H1 (cell line): ENCODE measurements at regions not wholly inside any gene's neighbourhood (a gene's known extent, or its start where the extent isn't known, plus 50 kb on each side); places are given as distances from the start of the nearest gene placed in this dataset.

Source experiments
- CTCF ChIA-PET: fragments of 300-600 bp; sonication (Branson Sonifier 250); formaldehyde crosslinking; loops from one replicate; lab custom pipeline; 2021; ENCODE audit not compliant: partially characterized antibody; lab: Charles Lee
- POLR2A ChIA-PET: fragments of 300-600 bp; sonication (Branson Sonifier 250); formaldehyde crosslinking; loops from one replicate; lab custom pipeline; 2021; ENCODE audit warnings: inconsistent platforms; ENCODE audit not compliant: partially characterized antibody; lab: Charles Lee
- DNase-seq, 2 experiments: peaks; one replicate each; pipeline versions ENCODE4 v3.0.0 to v3.0.0-alpha.2; 2010 to 2022; ENCODE audit warnings: low spot score in 2 of 2, low read depth in 1 of 2, mixed read lengths in 1 of 2
- FAIRE-seq: peaks from 2 replicates; lab custom pipeline; 2011; peaks lifted over from hg19 to GRCh38; lab: Jason Lieb, UNC
- H2AFZ ChIP-seq: 2 replicates; pipeline ENCODE4 v1.8.1; 2012; ENCODE audit warnings: low read length, inconsistent platforms
- H2AK5ac ChIP-seq: 2 replicates; pipeline ENCODE4 v1.6.1; 2013; ENCODE audit warnings: low read depth, low read length
- H2BK120ac ChIP-seq: replicated peaks from 2 replicates; pipeline ENCODE3; 2013; ENCODE audit warnings: low read depth, low read length, inconsistent platforms
- H2BK12ac ChIP-seq: 2 replicates; pipeline ENCODE4 v1.6.1; 2013; ENCODE audit warnings: low read depth, low read length
- H2BK15ac ChIP-seq: 2 replicates; pipeline ENCODE4 v1.6.1; 2013; ENCODE audit warnings: low read length
- H2BK20ac ChIP-seq: 2 replicates; pipeline ENCODE4 v1.6.1; 2013; ENCODE audit warnings: low read length
- H2BK5ac ChIP-seq: 2 replicates; pipeline ENCODE4 v1.6.1; 2013; ENCODE audit warnings: low read depth, low read length
- H3K14ac ChIP-seq: 2 replicates; pipeline ENCODE4 v1.6.1; 2013; ENCODE audit warnings: inconsistent platforms; ENCODE audit not compliant: insufficient read length
- H3K18ac ChIP-seq: 2 replicates; pipeline ENCODE4 v1.6.1; 2013; ENCODE audit warnings: low read length; ENCODE audit errors: extremely low read depth
- H3K23ac ChIP-seq: 2 replicates; pipeline ENCODE4 v1.6.1; 2013; ENCODE audit warnings: inconsistent platforms; ENCODE audit not compliant: insufficient read length
- H3K23me2 ChIP-seq: 2 replicates; pipeline ENCODE4 v1.6.1; 2013; ENCODE audit warnings: low read depth, low read length
- H3K27ac ChIP-seq: 2 replicates; pipeline ENCODE4 v1.6.1; 2011; ENCODE audit warnings: low read depth, low read length, inconsistent platforms
- H3K27me3 ChIP-seq, 4 experiments: replicated peaks in 1 of 4; 1 replicate in 1 of 4; 2 replicates in 3 of 4; pipeline versions ENCODE4 v1.6.1 to v1.8.1; 2011 to 2013; ENCODE audit warnings: low read length in 3 of 4, mild to moderate bottlenecking in 3 of 4, inconsistent platforms in 2 of 4, mixed read lengths in 2 of 4, moderate library complexity in 1 of 4; ENCODE audit not compliant: control insufficient read depth in 3 of 4, insufficient read depth in 3 of 4; ENCODE audit errors: extremely low read depth in 1 of 4
- H3K36me3 ChIP-seq, 4 experiments: 2 replicates each; pipeline versions ENCODE4 v1.6.1 to v1.8.1; 2011 to 2013; ENCODE audit warnings: mild to moderate bottlenecking in 4 of 4, low read length in 3 of 4, moderate library complexity in 2 of 4, control low read depth in 1 of 4, inconsistent platforms in 1 of 4; ENCODE audit not compliant: insufficient read depth in 4 of 4, control insufficient read depth in 2 of 4
- H3K4ac ChIP-seq: replicated peaks from 2 replicates; pipeline ENCODE3; 2013; ENCODE audit warnings: low read length, low read depth, mixed read lengths, inconsistent platforms; ENCODE audit not compliant: insufficient read length
- H3K4me1 ChIP-seq, 4 experiments: replicated peaks in 1 of 4; 1 replicate in 1 of 4; 2 replicates in 3 of 4; pipeline versions ENCODE4 v1.6.1 to v1.8.1; 2011 to 2013; ENCODE audit warnings: low read length in 3 of 4, inconsistent platforms in 2 of 4, mixed read lengths in 1 of 4; ENCODE audit not compliant: insufficient read depth in 4 of 4, control insufficient read depth in 3 of 4
- H3K4me2 ChIP-seq, 2 experiments: 2 replicates each; pipeline versions ENCODE4 v1.6.1 to v1.8.1; 2011 to 2013; ENCODE audit warnings: low read depth in 2 of 2, low read length in 2 of 2, control low read depth in 1 of 2, inconsistent platforms in 1 of 2, mild to moderate bottlenecking in 1 of 2; ENCODE audit not compliant: insufficient read depth in 1 of 2
- H3K4me3 ChIP-seq, 4 experiments: fragments of 200-600, 300-600 bp in 1 of 4; sonication (generic), shearing (Covaris generic), sonication (Bioruptor Twin) in 1 of 4; 2 replicates each; pipeline versions ENCODE4 v1.5.1 to v1.8.1; 2011 to 2016; ENCODE audit warnings: low read length in 4 of 4, low read depth in 3 of 4, control low read depth in 2 of 4, inconsistent platforms in 2 of 4, mild to moderate bottlenecking in 2 of 4, mixed read lengths in 1 of 4, moderate library complexity in 1 of 4; ENCODE audit not compliant: insufficient read depth in 2 of 4; ENCODE audit errors: extremely low read depth in 1 of 4
- H3K56ac ChIP-seq: replicated peaks from 2 replicates; pipeline ENCODE3; 2013; ENCODE audit warnings: low read depth, mild to moderate bottlenecking, mixed read lengths, low read length, inconsistent platforms; ENCODE audit not compliant: insufficient read length
- H3K79me1 ChIP-seq: 2 replicates; pipeline ENCODE4 v1.6.1; 2013; ENCODE audit warnings: low read depth, low read length, control low read depth
- H3K79me2 ChIP-seq, 2 experiments: 2 replicates each; pipeline versions ENCODE4 v1.6.1 to v1.8.1; 2012 to 2013; ENCODE audit warnings: low read length in 2 of 2, mild to moderate bottlenecking in 2 of 2, inconsistent platforms in 1 of 2; ENCODE audit not compliant: insufficient read depth in 2 of 2, control insufficient read depth in 1 of 2
- H3K9ac ChIP-seq, 4 experiments: replicated peaks in 1 of 4; 1 replicate in 1 of 4; 2 replicates in 3 of 4; pipeline versions ENCODE4 v1.6.1 to v1.8.1; 2011 to 2013; ENCODE audit warnings: low read depth in 3 of 4, low read length in 3 of 4, control low read depth in 2 of 4, mild to moderate bottlenecking in 2 of 4, moderate library complexity in 2 of 4, inconsistent platforms in 1 of 4; ENCODE audit errors: extremely low read depth in 1 of 4
- H3K9me3 ChIP-seq, 2 experiments: 2 replicates each; pipeline versions ENCODE4 v1.6.1 to v1.8.1; 2012 to 2013; ENCODE audit warnings: mild to moderate bottlenecking in 2 of 2, moderate library complexity in 2 of 2, control low read depth in 1 of 2, inconsistent platforms in 1 of 2, low read depth in 1 of 2, low read length in 1 of 2, mixed read lengths in 1 of 2; ENCODE audit not compliant: insufficient read depth in 2 of 2
- H4K20me1 ChIP-seq, 2 experiments: replicated peaks in 1 of 2; 2 replicates each; pipeline versions ENCODE3 to v1.8.1; 2011 to 2013; ENCODE audit warnings: inconsistent platforms in 2 of 2, low read length in 2 of 2, mild to moderate bottlenecking in 1 of 2; ENCODE audit not compliant: insufficient read depth in 2 of 2, control insufficient read depth in 1 of 2
- H4K5ac ChIP-seq: 2 replicates; pipeline ENCODE4 v1.6.1; 2013; ENCODE audit warnings: low read length, low read depth, mixed read lengths, inconsistent platforms; ENCODE audit not compliant: insufficient read length
- H4K8ac ChIP-seq: 2 replicates; pipeline ENCODE4 v1.8.0; 2013; ENCODE audit warnings: mild to moderate bottlenecking, moderate library complexity, low read length, inconsistent platforms; ENCODE audit not compliant: insufficient read depth; ENCODE audit errors: extremely low read depth
- H4K91ac ChIP-seq: replicated peaks from 2 replicates; pipeline ENCODE3; 2013; ENCODE audit warnings: low read length, mixed read lengths, inconsistent platforms; ENCODE audit not compliant: insufficient read length
- CHD2 ChIP-seq: IDR thresholded peaks from 2 replicates; pipeline ENCODE4 v1.6.1; 2012; ENCODE audit warnings: low read length, improper control_type of control experiment
- WGBS, 2 experiments: shearing (Covaris generic) in 1 of 2; methylation state at CpG; one replicate each; pipeline versions ENCODE4 v1.1.6 to v1.1.7; 2013 to 2015; ENCODE audit warnings: low lambda C conversion rate in 2 of 2, mixed read lengths in 2 of 2, inconsistent platforms in 1 of 2, low coverage in 1 of 2, missing lambda C conversion rate in 1 of 2; ENCODE audit not compliant: insufficient replicate concordance in 2 of 2, insufficient coverage in 1 of 2, insufficient read length in 1 of 2; ENCODE audit errors: extremely low coverage in 1 of 2, missing lambda C conversion rate in 1 of 2; 5-methylcytosine and 5-hydroxymethylcytosine counted together

DNA sequence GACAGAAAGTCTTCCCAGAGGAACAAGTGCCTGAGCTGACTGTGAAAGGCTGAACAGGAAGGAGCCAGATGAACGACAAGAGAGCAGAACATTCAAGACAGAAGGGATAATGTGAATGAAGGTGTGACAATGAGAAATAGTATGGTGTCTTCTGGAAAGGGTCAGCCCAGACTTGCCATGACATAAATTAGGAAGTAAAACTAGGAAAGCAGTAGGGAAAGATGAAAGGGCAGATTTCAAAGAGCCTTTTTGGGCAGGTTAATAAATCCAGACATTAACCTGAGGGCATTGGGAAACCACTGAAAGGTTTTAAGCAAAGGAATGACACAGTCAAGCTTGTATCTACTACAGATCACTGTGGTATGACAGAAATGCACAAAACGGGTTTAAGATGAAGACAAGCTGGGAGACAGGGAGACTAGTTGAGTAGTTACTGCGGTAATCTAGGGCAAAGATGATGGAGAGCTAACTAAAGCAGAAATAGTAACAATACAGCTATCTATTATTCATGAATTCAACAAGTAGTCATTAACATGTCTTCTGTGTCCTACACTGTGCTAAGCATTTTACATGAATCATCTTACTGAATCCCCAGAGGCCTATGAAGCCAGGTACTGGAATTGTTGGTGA is 580.9 kb upstream of the WWC1 start:
- Histone ChIP-seq H3K23me2 (no peaks in the 10 kb centered on the region), H4K91ac (no peak overlapping the region), H2AK5ac (no peak overlapping the region), H3K27ac (no peak overlapping the region), H3K4ac (no peak overlapping the region), H2BK120ac (no peak overlapping the region), H3K23ac (no peak overlapping the region), H3K56ac (no peak overlapping the region), H2BK15ac (no peak overlapping the region), H4K8ac (no peak overlapping the region), H2BK5ac (no peak overlapping the region), H3K14ac (no peak overlapping the region), H3K4me1 (no peaks in the 10 kb centered on the region), H3K4me3 (no peak overlapping the region), H3K9ac (no peak overlapping the region), H3K79me2 (no peaks in the 10 kb centered on the region), H2AFZ (no peak overlapping the region), H3K18ac (no peak overlapping the region), H4K5ac (no peak overlapping the region), H2BK20ac (no peak overlapping the region), H3K36me3 (no peaks in the 10 kb centered on the region), H3K27me3 (no peaks in the 10 kb centered on the region), H3K79me1 (no peaks in the 10 kb centered on the region; the same call in 1 of the 2 replicates), H3K4me2 (no peak overlapping the region), H4K20me1 (no peaks in the 10 kb centered on the region), H3K9me3 (no peaks in the 10 kb centered on the region), H2BK12ac (no peak overlapping the region)
- peak; percentile 48 for FAIRE-seq
- WGBS, 2 experiments: 89% methylated on average over 3 of the region's 3 CpGs; no CpG with 5 or more reads in 1 of the 2 experiments
- no peak for DNase-seq
- ChIA-PET CTCF (interaction anchor here (0.7 to 5.7 kb wide), 4 partner anchors 12 to 308 kb away, joined by 3 to 24 read pairs (median 3); no protein-coding TSS in a partner anchor), POLR2A (no interaction called here)
- TF ChIP-seq CHD2: no peak
